Cardiac muscle cell (in vitro differentiated cells and primary cell): ENCODE measurements at regions not wholly inside any gene's neighbourhood (a gene's known extent, or its start where the extent isn't known, plus 50 kb on each side); places are given as distances from the start of the nearest gene placed in this dataset.

Experiments used
- DNase-seq, 2 donors: peaks; one replicate each; pipeline versions ENCODE4 v3.0.0 to v3.0.0-alpha.2; 2010 to 2017; ENCODE audit warnings: low read depth in 1 of 2, low spot score in 1 of 2
- H3K27ac ChIP-seq: fragments of 200-600 bp; sonication (generic); 2 replicates; pipeline ENCODE4 v1.5.1; 2016
- H3K27me3 ChIP-seq: fragments of 200-600 bp; sonication (generic); 2 replicates; pipeline ENCODE4 v1.6.0; 2016; ENCODE audit warnings: control low read depth
- H3K36me3 ChIP-seq: fragments of 200-600 bp; sonication (generic); 2 replicates; pipeline ENCODE4 v1.5.1; 2016; ENCODE audit warnings: control low read depth
- H3K4me1 ChIP-seq: fragments of 200-600 bp; sonication (generic); 2 replicates; pipeline ENCODE4 v1.8.1; 2017; ENCODE audit warnings: low read depth, mild to moderate bottlenecking, mixed run types
- H3K4me3 ChIP-seq: fragments of 200-600 bp; sonication (generic); 2 replicates; pipeline ENCODE4 v1.5.1; 2016; ENCODE audit warnings: mild to moderate bottlenecking
- H3K9me3 ChIP-seq: fragments of 200-600 bp; sonication (generic); 2 replicates; pipeline ENCODE4 v1.5.1; 2017; ENCODE audit warnings: low read depth, mild to moderate bottlenecking, control low read depth
- TF ChIP-seq, protein P1 (sequence below): IDR thresholded peaks from 2 replicates; pipeline ENCODE4 v1.5.1; 2012; ENCODE audit warnings: low read depth, mild to moderate bottlenecking, low read length

DNA sequence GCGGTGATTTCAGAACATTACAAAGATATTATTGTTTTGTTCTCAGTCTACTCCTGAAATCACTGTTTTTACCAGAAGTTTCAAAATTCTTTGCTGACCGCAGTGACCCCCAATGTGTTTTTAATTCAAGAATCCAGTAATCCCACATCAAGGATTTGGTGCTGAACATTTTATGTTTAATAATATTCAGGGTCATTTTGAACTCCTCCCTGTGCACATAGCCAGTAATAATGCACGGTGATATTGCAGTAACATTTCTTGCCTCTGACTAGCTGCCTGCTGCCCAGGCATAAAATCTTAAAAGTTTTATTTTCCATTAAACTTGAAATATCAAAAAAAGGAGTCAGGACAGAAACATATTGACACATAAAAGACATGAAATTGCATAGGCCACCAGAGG lies 443.4 kb upstream of the NCAM2 start:
- no peaks in the 10 kb centered on the region for H3K27me3 ChIP-seq
- no peak for DNase-seq
- H3K27ac ChIP-seq: no peak overlapping the region
- H3K4me3 ChIP-seq: no peak overlapping the region
- TF ChIP-seq, protein P1, sequence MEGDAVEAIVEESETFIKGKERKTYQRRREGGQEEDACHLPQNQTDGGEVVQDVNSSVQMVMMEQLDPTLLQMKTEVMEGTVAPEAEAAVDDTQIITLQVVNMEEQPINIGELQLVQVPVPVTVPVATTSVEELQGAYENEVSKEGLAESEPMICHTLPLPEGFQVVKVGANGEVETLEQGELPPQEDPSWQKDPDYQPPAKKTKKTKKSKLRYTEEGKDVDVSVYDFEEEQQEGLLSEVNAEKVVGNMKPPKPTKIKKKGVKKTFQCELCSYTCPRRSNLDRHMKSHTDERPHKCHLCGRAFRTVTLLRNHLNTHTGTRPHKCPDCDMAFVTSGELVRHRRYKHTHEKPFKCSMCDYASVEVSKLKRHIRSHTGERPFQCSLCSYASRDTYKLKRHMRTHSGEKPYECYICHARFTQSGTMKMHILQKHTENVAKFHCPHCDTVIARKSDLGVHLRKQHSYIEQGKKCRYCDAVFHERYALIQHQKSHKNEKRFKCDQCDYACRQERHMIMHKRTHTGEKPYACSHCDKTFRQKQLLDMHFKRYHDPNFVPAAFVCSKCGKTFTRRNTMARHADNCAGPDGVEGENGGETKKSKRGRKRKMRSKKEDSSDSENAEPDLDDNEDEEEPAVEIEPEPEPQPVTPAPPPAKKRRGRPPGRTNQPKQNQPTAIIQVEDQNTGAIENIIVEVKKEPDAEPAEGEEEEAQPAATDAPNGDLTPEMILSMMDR: no peak
- H3K9me3 ChIP-seq: no peaks in the 10 kb centered on the region
- no peaks in the 10 kb centered on the region for H3K36me3 ChIP-seq
- H3K4me1 ChIP-seq: no peaks in the 10 kb centered on the region

GRCh38 chr21:20570824-20571232 lies 427.4 kb upstream of the NCAM2 start:
- no peak for DNase-seq
- no peaks in the 10 kb centered on the region for H3K4me1 ChIP-seq
- no peak overlapping the region for H3K27ac ChIP-seq
- H3K36me3 ChIP-seq: no peaks in the 10 kb centered on the region
- no peaks in the 10 kb centered on the region for H3K9me3 ChIP-seq
- H3K4me3 ChIP-seq: no peak overlapping the region
- no peaks in the 10 kb centered on the region for H3K27me3 ChIP-seq
- TF ChIP-seq, protein P1: no peak

DNA sequence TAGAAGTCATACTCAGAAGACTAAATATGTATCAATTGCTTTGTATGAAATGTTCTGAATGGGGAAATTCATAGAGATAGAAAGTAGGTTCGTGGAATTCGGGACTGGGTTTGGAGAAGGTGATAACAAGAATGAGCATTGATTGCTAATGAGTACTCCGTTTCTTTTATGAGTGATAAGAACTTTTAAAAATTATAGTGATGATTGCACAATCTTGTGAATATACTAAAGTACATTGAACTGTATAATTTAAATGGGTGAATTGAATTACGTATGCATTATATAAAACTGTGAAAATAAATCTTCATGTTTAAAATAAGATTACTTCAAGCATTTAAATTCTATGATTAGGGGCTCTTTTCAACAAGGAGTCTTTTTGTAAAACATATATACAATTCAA lies 425.6 kb upstream of the NCAM2 start:
- no peaks in the 10 kb centered on the region for H3K4me1 ChIP-seq

DNA sequence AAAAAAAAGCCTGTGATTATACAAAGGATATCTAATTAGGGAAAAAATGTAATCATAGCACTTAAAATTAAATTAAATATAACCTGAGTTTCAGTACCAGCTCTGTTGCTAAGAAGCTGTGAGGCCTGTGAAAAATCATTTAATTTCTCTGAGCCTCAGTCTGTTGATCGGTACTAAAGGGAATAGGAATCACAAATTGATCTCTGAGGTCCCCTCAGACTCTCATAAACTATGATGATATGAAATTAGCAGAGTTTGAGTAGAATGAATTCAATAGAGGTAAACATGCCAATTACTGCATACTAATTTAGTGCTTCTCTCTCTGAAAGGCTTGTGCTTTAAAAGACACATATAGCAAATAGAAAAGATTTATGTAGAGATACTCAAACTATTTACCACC lies 416.8 kb upstream of the NCAM2 start:
- no peaks in the 10 kb centered on the region for H3K9me3 ChIP-seq
- H3K27me3 ChIP-seq: no peaks in the 10 kb centered on the region
- TF ChIP-seq, protein P1: no peak
- DNase-seq: no peak
- H3K27ac ChIP-seq: no peak overlapping the region
- H3K4me3 ChIP-seq: no peak overlapping the region
- no peaks in the 10 kb centered on the region for H3K36me3 ChIP-seq
- H3K4me1 ChIP-seq: no peaks in the 10 kb centered on the region

More for the DNA sequence above, 425.6 kb upstream of the NCAM2 start:
- H3K27ac ChIP-seq: no peak overlapping the region
- H3K36me3 ChIP-seq: no peaks in the 10 kb centered on the region
- no peaks in the 10 kb centered on the region for H3K27me3 ChIP-seq
- DNase-seq: no peak
- TF ChIP-seq, protein P1: no peak
- no peak overlapping the region for H3K4me3 ChIP-seq
- no peaks in the 10 kb centered on the region for H3K9me3 ChIP-seq

DNA sequence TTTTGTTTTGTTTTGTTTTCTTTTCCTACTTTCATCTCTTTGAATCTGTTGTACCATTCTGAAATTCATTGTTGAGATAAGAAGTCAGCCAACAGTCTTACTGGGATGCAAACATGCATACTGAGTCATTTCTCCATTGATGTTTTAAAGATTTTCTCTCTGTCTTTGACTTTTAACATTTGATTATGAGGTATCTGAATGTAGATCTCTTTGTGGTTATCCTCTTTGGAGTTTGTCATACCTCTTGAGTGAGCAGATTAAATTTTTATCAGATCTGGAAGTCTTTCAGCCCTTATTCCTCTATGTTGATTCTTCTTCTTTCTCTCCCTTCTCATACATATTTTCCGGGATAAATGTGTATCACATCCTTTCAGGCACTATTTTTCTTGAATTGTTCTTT lies 406.9 kb upstream of the NCAM2 start:
- no peak for DNase-seq
- H3K36me3 ChIP-seq: no peaks in the 10 kb centered on the region
- H3K27me3 ChIP-seq: no peaks in the 10 kb centered on the region
- H3K9me3 ChIP-seq: no peaks in the 10 kb centered on the region
- H3K27ac ChIP-seq: no peak overlapping the region
- H3K4me3 ChIP-seq: no peak overlapping the region
- H3K4me1 ChIP-seq: no peaks in the 10 kb centered on the region
- TF ChIP-seq, protein P1: no peak

DNA sequence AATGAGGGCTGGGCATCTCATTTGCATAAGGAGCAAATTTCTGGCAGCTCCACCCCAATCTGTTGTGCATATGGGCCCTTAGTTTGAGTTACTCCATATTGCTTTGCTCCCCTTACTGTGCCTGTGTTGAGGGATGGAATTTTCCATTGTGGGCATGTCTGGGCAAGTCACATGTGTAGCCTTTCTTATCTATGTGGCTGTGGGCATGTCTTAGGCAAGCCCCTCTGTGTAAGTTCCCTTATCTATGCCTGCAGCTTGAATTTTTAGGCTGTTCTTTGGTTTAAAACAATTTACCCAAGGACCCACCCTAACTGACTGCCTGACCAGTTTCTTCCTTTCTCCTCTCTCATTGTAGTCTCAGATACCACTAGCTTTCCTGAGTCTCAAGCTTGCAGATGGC lies 405.7 kb upstream of the NCAM2 start:
- TF ChIP-seq, protein P1: no peak
- no peaks in the 10 kb centered on the region for H3K36me3 ChIP-seq
- no peaks in the 10 kb centered on the region for H3K4me1 ChIP-seq
- no peak overlapping the region for H3K4me3 ChIP-seq
- H3K27ac ChIP-seq: no peak overlapping the region
- no peaks in the 10 kb centered on the region for H3K9me3 ChIP-seq
- no peak for DNase-seq
- no peaks in the 10 kb centered on the region for H3K27me3 ChIP-seq
